GM12878 (cell line): ENCODE measurements at regions not wholly inside any gene's neighbourhood (a gene's known extent, or its start where the extent isn't known, plus 50 kb on each side); places are given as distances from the start of the nearest gene placed in this dataset.

Experiments
- ATF3 ChIP-seq: IDR thresholded peaks from 2 replicates; pipeline ENCODE4 v1.6.1; 2011; ENCODE audit warnings: low read depth, mild to moderate bottlenecking, low read length, moderate library complexity, borderline replicate concordance; ENCODE audit errors: extremely low read depth
- BCL3 ChIP-seq: IDR thresholded peaks from 2 replicates; pipeline ENCODE4 v1.6.1; 2011; ENCODE audit warnings: borderline replicate concordance, low read depth, mild to moderate bottlenecking, moderate library complexity, low read length; ENCODE audit not compliant: insufficient read depth, poor library complexity, severe bottlenecking
- CEBPZ ChIP-seq: fragments of 150-350 bp; IDR thresholded peaks from 2 replicates; pipeline ENCODE4 v1.6.1; 2016; ENCODE audit warnings: low read depth, low read length
- CTCF ChIP-seq, 3 experiments: IDR thresholded peaks in 2 of 3; conservative IDR thresholded peaks in 1 of 3; 2 replicates each; pipeline ENCODE4 v1.5.1; 2011; ENCODE audit warnings: low read depth in 3 of 3, low read length in 3 of 3, mild to moderate bottlenecking in 3 of 3, control low read depth in 2 of 3, moderate library complexity in 2 of 3, inconsistent platforms in 1 of 3, mixed read lengths in 1 of 3; ENCODE audit not compliant: control insufficient read depth in 2 of 3, insufficient read depth in 1 of 3; ENCODE audit errors: extremely low read depth in 1 of 3
- EP300 ChIP-seq, 2 experiments: fragments of 150-350 bp in 1 of 2; IDR thresholded peaks; 2 replicates each; pipeline ENCODE4 v1.6.1; 2011 to 2012; ENCODE audit warnings: low read depth in 2 of 2, low read length in 2 of 2, borderline replicate concordance in 1 of 2, improper control_type of control experiment in 1 of 2, inconsistent platforms in 1 of 2; ENCODE audit not compliant: control insufficient read depth in 1 of 2
- IKZF1 ChIP-seq: fragments of 450-650 bp; conservative IDR thresholded peaks from 2 replicates; pipeline ENCODE4 v1.6.1; 2017; ENCODE audit warnings: antibody characterized with exemption, mild to moderate bottlenecking
- IRF4 ChIP-seq: IDR thresholded peaks from 2 replicates; pipeline ENCODE4 v1.6.1; 2011; ENCODE audit warnings: low read depth, low read length
- MYC ChIP-seq: IDR thresholded peaks from 2 replicates; pipeline ENCODE4 v1.6.1; 2011; ENCODE audit warnings: mild to moderate bottlenecking, low read length, moderate library complexity, inconsistent platforms; ENCODE audit not compliant: insufficient read depth, insufficient replicate concordance, insufficient read length, severe bottlenecking
- PKNOX1 ChIP-seq: fragments of 450-650 bp; IDR thresholded peaks from 2 replicates; pipeline ENCODE4 v1.6.1; 2016; ENCODE audit warnings: mild to moderate bottlenecking
- POU2F2 ChIP-seq: IDR thresholded peaks from 3 replicates; pipeline ENCODE4 v1.6.1; 2011; ENCODE audit warnings: low read depth, mild to moderate bottlenecking, low read length, borderline replicate concordance
- SPI1 ChIP-seq: IDR thresholded peaks from 2 replicates; pipeline ENCODE4 v1.6.1; 2011; ENCODE audit warnings: low read depth, mild to moderate bottlenecking, low read length, moderate library complexity, borderline replicate concordance; ENCODE audit not compliant: insufficient read depth
- STAT1 ChIP-seq: fragments of 450-650 bp; conservative IDR thresholded peaks from 2 replicates; pipeline ENCODE4 v1.6.1; 2014; ENCODE audit warnings: antibody characterized with exemption, mild to moderate bottlenecking
- TCF12 ChIP-seq: IDR thresholded peaks from 2 replicates; pipeline ENCODE4 v1.6.1; 2011; ENCODE audit warnings: low read depth, mild to moderate bottlenecking, low read length
- ZBTB4 ChIP-seq: fragments of 450-650 bp; formaldehyde crosslinking; IDR thresholded peaks from 2 replicates; pipeline ENCODE4 v1.4.0; 2022; ENCODE audit warnings: mild to moderate bottlenecking, moderate library complexity
- ZNF24 ChIP-seq: fragments of 450-650 bp; IDR thresholded peaks from 2 replicates; pipeline ENCODE4 v1.6.1; 2017; ENCODE audit warnings: antibody characterized with exemption, mild to moderate bottlenecking
- ZNF622 ChIP-seq: fragments of 450-650 bp; IDR thresholded peaks from 2 replicates; pipeline ENCODE4 v1.6.1; 2017; ENCODE audit warnings: mild to moderate bottlenecking, inconsistent platforms

- peak; percentile 42; the same call in 1 of the 3 replicates for TF ChIP-seq POU2F2
- TF ChIP-seq EP300 (IDR thresholded peaks at IDR 0.05; ENCODE audit: borderline replicate concordance in 1 of 2, control insufficient read depth in 1 of 2, low read depth in 2 of 2, low read length in 2 of 2) = peak; percentile 53 to 57; a peak in 3 of 4 replicates
- TF ChIP-seq SPI1 = peak; percentile 65
- no peak for TF ChIP-seq ATF3
- peak; percentile 17 to 30 (median 28); a peak in 3 of 6 replicates for TF ChIP-seq CTCF (IDR thresholded peaks at IDR 0.05 in 2 of 3, conservative IDR thresholded peaks at IDR 0.05 in 1 of 3; ENCODE audit: control insufficient read depth in 2 of 3, extremely low read depth in 1 of 3, insufficient read depth in 1 of 3, low read depth in 3 of 3, low read length in 3 of 3)
- TF ChIP-seq IRF4 = peak; percentile 94
- TF ChIP-seq STAT1 = no peak
- TF ChIP-seq BCL3 = peak; percentile 85
- no peak for TF ChIP-seq ZBTB4 (CRISPR knock-in tag)
- TF ChIP-seq CEBPZ = no peak
- TF ChIP-seq PKNOX1 = peak; percentile 53; the same call in 1 of the 2 replicates
- TF ChIP-seq IKZF1 = peak; percentile 60
- TF ChIP-seq ZNF622 = no peak
- no peak for TF ChIP-seq MYC
- TF ChIP-seq ZNF24 = no peak
- peak; percentile 86; the same call in 1 of the 2 replicates for TF ChIP-seq TCF12
Observed at GRCh38 chr1:234730770-234731568, 121.0 kb upstream of the IRF2BP2 start (continued).
